ENCODE measurements at regions not wholly inside any gene's neighbourhood (a gene's known extent, or its start where the extent isn't known, plus 50 kb on each side); places are given as distances from the start of the nearest gene placed in this dataset.
"Not testable (repeated sequence)": the region's sequence is repeated elsewhere in the genome, so short reads cannot be mapped to it uniquely, and the experiment has no call there.

DNA sequence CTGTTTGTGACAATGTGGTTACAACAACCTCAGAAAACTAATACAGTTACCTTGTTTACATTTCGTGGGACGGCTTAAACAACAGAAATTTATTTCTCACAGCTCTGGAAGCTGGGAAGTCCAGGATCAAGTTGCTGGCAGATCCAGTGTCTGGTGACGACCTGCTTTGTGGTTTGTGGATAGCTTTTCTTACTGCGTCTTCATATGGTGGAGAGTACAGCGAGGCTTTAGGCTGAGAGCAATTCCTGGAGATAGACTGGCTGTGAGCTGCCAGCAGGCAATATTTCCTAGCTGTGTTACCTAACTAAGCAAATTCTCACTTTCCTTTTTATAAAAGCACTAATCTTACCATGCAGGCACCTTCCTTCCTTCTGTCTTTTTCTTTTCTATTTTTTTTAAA is 1203.5 kb upstream of the PRR20A start:
- no peak for DNase-seq (ENCODE audit: low read depth)

DNA sequence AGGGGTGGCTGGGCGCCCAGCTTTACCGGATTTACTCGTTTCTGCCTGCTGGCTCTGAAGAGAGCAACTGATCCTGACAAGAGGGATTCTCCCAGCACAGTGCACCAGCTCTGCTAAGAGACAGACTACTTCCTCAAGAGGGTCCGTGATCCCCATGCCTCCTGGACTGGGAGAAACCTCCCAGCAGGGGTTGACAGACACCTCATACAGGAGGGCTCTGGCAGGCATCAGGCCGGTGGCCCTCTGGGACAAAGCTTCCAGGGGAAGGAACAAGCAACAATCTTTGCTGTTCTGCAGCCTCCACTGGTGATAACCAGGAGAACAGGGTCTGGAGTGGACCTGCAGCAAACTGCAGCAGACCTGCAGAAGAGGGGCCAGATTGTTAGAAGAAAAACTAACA is 1192.5 kb upstream of the PRR20A start:
- no peak for DNase-seq (ENCODE audit: low read depth)

DNA sequence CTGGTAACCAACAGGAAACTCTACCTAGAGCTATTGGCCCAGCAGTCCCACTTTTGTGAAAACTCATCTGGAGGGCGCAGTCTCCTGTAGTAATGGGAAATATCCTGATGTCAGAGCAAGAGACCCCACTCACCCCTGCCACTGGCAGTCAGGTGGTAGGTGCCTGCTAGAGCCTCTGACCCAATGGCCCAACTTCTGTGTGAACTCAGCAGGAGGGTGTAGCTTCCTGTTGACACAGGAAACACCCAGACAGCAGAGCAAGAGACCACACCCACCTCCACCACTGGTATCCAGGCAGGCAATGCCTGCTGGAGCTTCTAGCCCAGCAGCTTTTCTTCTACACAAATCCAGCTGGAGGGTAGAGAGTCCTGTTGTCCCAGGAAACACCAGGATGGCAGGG is 1176.8 kb upstream of the PRR20A start:
- DNase-seq (ENCODE audit: low read depth), result no peak

DNA sequence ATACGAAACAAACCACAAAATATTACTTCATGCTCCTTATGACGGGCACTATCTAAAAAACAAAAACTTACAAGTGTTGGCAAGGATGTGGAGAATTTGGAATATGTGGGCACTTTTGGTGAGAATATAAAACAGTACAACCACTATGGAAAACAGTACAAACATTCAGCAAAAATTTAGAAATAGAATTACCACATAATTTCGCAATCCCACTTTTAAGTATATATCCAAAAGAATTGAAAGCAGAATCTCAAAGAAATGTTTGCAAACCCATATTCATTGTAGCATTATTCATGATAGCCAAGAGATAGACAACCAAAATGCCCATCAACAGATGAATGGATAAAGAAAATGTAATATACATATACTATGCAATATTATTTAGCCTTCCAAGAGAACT is 1173.7 kb upstream of the PRR20A start:
- no peak for DNase-seq (ENCODE audit: low read depth)

DNA sequence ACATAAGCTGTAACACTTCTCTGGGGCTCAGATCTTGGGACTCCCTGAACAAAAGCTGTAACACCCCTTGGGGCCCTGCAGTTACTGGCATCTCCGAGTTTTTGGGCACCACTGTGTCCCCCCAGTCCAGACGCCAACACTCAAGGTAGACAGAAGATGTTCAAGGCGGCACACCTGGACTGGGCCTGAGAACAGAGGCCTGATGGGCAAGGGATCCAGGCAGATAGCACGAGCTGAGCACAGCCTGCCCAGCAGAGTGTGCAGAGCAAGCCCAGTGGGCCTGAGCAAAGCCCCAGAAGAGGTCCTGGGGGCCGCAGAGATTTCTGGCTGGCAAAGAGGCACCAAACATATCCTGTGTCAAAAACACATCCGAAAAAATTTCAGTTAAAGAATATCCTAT is 1163.3 kb upstream of the PRR20A start:
- DNase-seq (ENCODE audit: low read depth), result no peak

DNA sequence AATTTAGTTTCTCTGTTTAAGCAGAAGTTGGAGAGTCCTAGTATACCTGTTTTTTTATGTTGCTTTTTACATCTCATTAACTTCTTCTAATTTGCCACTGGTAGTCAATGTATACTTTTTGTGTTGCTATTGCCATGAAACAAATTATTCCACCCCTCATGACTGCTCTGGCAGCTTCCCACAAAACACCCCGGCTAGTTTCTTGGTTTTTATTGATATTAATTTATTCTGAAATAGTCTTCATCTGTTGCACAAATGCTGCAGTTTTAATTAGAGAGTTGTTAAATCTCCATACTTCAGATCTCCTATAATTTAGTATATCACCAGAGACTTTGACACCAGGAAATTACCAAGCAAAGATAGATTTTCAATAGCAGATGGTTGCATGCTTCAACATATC is 1159.3 kb upstream of the PRR20A start:
- no peak for DNase-seq (ENCODE audit: low read depth)

DNA sequence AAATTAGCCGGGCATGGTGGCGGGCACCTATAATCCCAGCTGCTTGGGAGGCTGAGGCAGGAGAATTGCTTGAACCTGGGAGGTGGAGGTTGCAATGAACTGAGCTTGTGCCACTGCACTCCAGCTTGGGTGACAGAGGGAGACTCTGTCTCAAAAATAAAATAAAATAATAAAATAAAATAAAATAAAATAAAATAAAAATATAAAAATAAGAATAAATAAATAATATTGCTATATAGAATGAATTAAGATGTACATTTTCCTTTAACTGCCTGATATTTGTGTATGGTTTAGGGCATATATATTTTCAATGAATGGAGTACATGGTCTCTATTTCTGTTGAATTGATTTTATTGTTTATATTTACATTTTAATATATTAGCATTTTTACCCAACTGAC is 1156.7 kb upstream of the PRR20A start:
- DNase-seq (ENCODE audit: low read depth), result not testable (repeated sequence)

DNA sequence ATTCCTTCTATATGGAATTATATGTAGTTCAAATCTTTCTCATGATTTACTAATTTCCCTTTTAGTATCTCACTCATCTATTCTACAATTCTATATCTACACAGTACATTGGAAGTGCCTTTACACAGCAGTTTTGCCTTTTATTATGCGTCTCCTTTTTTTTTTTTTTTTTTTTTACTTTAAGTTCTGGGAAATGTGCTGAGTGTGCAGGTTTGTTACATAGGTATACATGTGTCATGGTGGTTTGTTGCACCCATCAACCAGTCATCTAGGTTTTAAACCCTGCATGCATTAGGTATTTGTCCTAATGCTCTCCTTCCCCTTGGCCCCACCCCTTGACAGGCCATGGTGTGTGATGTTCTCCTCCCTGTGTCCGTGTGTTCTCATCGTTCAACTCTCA is 1150.1 kb upstream of the PRR20A start:
- DNase-seq (ENCODE audit: low read depth), result no peak

DNA sequence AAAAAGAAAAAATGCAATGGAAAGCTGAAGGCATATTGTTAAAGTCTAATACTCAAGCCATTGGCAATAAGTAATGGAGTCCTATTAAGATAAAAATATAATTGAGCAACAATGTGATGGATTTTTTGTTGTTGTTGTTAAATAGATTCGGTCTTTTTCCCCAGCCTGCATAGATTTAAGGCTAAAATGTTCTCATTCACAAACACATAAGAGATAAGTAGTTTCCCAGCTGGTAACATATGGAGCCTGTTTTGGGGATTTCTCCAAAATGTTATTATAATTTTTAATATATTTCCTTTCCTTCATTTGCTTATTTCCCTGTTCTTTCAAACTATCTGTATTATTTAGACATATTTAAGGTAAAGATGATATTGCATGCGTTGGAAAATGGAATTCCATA is 1149.1 kb upstream of the PRR20A start:
- DNase-seq (ENCODE audit: low read depth), result no peak

DNA sequence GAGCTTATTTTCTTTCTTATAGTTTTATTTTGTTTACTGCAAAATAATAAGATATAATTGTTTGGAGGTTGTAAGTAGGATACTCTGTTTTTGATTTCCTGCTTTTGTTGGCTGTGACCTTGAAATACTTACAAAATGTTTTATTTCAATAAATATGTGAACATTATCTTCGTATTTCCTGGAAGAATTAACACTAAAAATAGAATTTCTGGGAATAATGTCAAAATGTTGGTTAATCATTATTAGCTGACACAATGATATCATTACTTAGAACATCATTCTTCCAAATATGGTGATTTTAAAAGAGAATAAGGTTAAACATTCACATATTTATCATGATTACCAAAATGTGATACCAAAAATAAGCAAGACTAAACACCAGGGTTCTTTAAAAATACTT is 1148.6 kb upstream of the PRR20A start:
- no peak for DNase-seq (ENCODE audit: low read depth)

DNA sequence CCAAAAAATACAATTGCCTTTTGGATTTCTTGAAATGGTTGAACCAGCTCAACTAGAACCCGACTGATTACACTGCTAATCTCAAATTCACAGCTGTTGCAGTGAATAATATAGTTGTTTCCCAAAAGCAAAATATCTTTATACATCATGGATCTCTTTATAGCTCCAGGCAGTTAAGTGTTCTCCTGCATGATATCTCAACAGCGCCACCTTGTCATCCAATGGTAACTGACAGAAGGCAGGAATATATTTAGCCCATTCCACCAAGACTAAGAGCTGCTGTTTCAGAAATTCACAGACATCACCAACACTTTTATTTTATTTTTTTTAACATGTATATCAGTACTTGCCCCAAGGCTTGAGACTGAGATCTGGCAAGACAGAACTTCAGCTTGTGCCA is 1141.0 kb upstream of the PRR20A start:
- no peak for DNase-seq (ENCODE audit: low read depth)

DNA sequence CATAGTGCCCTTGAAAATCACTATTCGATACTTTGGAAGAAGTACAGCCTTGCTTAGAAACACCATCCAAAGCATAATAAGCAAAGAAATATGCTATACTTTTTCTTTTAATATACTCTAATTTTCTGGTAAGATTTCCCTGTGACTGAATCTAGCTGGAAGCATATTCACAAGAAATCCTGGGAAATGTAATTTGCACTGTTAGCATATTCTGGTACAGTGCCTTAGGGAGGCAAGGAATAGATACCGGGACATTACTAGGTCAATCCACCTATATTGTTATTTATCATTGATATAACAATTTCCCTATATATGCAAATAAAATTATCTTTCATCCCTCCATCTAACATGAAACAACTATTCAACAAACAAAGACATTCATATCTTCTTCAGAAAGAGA is 1131.3 kb upstream of the PRR20A start:
- no peak for DNase-seq (ENCODE audit: low read depth)

DNA sequence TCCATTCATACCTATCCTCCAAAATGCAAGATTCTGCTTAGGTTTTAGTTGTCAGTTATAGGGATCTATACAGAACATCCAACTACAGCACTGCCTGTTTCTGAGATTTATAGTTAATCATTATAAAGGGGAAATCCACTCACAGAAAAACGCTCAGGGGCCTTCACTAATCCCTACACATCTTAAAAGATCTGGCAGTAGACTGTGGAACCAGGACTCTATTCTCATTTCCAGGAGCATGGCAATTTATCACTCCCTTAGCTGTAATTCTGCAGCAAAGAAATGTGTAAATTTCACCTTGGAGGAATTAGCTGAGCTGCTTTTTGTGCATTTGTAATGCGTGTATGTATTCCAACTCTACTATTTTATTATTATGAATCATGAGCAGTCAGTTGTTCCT is 1128.1 kb upstream of the PRR20A start:
- no peak for DNase-seq (ENCODE audit: low read depth)

DNA sequence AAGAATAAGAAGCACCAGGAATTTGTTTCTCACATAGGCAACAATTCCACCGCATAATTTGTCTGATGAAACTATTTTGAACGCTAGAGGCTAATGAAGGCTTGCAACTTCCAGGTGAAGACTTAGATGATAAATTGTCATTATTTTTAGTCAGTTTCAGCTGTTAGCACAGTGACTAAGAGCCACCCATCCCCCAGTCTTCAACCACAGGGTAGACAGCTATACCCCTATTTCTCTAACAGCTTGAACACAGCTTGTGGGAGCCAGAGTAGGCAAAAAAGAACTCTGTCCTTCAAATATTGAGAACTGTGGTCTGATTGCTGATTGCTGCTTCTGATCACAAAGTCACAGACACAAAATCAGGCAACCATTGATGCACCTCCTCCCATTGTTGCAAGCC is 1124.8 kb upstream of the PRR20A start:
- no peak for DNase-seq (ENCODE audit: low read depth)

DNA sequence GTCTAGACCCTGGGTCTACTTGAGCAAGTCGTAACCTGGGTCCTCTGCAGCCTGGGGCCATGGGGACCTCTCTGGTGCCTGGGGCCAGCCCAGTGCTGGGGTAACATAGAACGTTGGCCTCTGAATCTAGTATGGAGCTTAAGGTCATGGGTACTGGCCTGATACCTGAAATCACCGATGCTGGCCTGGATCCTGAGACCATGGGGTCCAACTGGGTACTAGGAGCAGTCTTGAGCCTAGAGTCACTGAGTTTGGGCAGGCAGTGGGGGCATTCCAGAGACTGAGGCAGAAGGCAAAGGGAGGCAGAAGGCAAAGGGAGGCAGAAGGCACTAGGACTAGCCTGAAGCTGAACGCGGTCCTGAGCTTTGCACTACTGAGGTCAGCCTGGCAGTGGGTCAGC is 1121.1 kb upstream of the PRR20A start:
- no peak for DNase-seq (ENCODE audit: low read depth)

DNA sequence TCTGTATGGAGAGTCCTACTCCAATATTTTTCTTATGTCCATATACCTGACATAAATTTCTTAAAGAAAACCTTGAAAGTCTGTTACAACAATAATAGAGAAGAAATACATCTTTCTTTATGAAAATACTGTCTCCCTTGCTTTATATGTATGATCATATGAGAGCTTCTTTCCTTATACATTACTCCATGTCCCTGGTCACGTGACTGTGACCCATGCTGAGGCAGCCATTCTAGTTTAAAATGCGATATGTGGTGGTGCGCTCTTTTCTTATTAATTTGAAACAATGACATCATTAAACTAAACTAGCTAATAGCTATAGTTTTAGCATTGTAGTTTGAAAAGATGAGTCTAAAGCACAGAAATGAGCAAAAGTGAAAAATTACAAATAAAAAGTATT is 1120.3 kb upstream of the PRR20A start:
- DNase-seq (ENCODE audit: low read depth), result no peak

DNA sequence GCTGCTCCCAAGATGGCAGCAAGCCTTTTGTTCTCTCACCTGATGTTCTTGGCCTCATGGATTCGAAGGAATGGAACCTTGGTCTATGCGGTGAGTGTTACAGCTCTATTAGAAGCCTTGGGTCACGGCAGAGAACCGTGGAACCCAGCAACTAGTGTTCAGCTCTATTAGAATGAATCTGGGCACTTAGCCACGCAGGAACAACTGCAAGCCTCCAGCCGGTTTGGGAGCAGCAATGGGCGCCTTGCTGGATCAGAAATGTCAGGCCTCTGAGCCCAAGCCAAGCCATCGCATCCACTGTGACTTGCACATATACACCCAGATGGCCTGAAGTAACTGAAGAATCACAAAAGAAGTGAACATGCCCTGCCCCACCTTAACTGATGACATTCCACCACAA is 1100.7 kb upstream of the PRR20A start:
- no peak for DNase-seq (ENCODE audit: low read depth)

DNA sequence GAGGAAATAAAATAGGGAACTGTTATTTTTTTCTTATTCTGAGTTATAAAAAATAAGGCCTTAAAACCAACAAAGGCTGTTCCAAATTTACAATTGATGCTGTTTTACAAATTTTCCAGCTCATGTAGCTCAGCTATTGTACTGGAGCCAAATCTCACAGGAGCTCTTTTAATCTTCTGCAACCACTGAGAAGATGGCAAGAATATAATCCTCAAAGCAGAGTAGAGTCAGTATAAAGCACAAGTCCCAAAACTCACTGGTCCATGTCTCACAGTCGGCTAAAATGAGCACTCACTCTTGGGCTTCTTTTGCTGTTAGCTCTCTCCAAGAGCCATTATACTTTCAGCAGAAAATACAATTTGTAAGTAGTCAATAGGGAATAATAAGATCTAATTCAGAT is 1074.4 kb upstream of the PRR20A start:
- no peak for DNase-seq (ENCODE audit: low read depth)

DNA sequence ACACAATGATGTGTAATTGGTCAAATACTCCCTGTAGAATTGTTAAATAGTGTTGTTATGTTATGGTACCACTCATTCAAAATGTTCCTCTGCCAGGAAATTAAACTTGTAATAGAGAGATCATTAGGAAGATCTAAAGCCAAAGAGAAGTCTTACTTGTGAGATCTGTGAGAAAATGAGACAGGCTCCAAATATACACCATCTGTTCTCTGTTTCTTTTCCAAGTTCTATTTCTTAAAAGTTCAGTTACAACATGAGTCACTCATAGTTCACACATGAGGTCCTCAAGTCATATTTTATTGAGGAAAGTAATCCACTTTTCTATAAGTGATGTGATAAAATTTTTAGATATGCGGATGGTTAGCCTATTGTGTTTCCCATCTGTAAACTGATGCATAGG is 1038.1 kb upstream of the PRR20A start:
- no peak for DNase-seq (ENCODE audit: low read depth)

DNA sequence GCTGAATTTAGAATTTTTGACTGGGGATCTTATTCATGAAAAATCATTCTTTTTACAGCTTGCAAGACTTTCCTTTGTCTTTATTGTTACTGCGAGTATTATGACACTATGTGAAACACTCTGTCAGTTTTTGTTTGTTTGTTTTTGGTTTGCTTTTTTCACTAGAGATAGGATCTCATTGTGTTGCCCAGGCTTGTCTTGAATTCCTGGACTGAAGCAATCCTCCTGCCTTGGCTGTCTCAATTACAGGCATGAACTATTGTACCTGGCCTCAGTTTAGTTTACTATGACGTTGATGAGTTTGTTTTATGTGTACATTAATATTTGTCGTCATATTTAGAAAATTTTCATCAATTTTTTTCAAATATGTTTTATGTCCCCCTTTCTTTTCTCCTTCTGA is 1030.0 kb upstream of the PRR20A start:
- no peak for DNase-seq (ENCODE audit: low read depth)

DNA sequence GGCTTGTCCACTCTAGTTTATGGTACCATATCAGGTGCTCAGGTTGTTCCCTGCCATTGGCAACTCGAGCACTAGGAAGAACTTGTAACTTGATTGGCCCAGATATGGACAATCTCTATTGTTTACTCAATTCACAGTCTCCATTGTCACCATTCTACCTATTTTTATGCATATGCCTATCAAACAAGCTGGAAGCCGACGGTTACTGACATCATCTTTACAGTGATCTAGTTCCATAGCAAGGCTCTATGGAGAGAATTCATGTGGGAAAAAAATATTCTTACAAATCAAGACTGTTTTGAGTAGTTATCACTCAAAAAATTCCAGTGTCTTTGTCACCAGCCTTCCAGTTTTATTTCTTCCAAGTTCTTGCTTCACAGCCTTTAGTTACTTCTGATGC is 1006.2 kb upstream of the PRR20A start:
- no peak for DNase-seq (ENCODE audit: low read depth)

DNA sequence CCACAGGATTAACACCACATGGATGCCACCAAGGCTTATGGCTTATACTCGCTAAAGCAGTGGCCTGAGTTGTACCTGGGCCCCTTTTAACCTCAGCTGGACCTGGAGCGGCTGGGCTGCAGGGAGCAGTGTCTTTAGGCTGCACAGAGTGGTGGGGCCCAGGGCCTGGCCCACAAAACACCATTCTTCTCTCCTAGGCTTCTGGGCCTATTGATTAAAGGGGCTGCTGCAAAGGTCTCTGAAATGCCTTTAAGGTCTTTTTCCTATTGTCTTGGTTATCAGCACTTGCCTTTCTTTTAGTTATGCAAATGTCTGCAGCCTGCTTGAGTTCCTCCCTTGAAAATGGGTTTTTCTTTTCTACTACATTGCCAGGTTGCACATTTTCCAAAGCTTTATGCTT is 973.9 kb upstream of the PRR20A start:
- no peak for DNase-seq (ENCODE audit: low read depth)

DNA sequence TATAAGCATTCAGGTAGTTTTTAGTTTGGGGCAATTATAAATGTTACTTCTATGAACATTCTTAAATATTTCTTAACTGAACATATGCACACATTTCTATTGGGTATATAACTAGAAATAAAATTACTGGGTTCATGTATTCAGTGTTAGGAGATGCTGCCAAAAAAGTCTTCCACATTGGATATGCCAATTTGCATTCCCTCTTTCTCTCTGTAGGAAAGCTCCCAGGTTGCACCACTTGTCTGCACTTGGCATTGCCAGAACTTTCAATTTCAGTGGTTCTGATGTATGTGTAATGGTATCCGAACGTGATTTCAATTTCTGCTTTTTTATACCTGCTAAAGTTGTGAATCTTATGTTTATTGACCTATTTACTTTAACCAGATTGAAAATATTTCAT is 972.1 kb upstream of the PRR20A start:
- DNase-seq (ENCODE audit: low read depth), result no peak

DNA sequence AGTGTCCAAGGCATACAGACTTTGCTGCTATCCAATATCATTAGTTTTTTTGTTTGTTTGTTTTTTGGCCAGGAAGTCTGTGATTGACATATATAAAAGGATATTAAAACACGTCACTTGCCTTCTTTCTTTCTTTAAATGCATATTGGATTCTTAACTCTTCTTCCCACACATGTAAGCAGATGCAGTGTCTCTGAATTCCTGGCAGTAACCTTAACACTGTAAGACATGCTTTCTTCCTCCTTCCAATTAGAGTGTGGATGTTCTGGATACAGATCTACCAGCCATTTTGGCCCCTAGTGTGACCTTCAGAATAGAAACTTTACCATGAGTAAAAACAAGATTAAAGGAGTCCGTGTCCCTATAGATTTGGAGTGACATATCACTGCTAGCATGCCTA is 967.4 kb upstream of the PRR20A start:
- no peak for DNase-seq (ENCODE audit: low read depth)

DNA sequence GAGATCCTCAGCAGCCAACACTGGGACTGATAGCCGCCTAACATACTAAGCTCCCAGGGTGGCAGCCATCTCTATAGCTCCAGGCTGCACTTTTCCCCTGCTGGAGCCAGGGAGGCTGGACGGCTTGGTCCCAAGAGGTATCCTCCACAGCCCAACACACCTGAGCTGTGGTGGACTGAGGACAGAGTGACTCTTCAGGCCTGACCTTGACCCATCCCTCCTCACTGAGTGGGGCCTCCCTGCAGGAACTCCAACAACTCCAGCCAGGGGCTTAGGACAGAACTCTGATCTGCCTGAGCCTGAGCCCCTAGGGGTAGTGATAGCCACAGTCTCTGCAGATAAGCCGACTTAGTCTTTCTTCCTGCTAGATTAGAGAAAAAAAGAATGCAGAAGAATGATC is 958.1 kb upstream of the PRR20A start:
- no peak for DNase-seq (ENCODE audit: low read depth)

Data from RPMI7951 (cell line).